Neural cell (in vitro differentiated cells): ENCODE measurements at regions not wholly inside any gene's neighbourhood (a gene's known extent, or its start where the extent isn't known, plus 50 kb on each side); places are given as distances from the start of the nearest gene placed in this dataset.

Experiments used
- H2AFZ ChIP-seq: fragments of 200-600, 300-800 bp; sonication (generic), shearing (Covaris generic); 2 replicates; pipeline ENCODE4 v1.6.0; 2014; ENCODE audit warnings: low read depth, mild to moderate bottlenecking, antibody characterized with exemption, low read length, moderate library complexity
- H3F3A ChIP-seq: fragments of 200-600 bp; shearing (Covaris generic); 2 replicates; pipeline ENCODE4 v1.6.1; 2016; ENCODE audit warnings: mild to moderate bottlenecking, moderate library complexity, mixed read lengths, antibody characterized with exemption, low read length; ENCODE audit not compliant: insufficient read depth, poor library complexity, severe bottlenecking
- H3K27ac ChIP-seq: fragments of 200-600, 300-800 bp; sonication (generic), shearing (Covaris generic); 2 replicates; pipeline ENCODE4 v1.5.1; 2014; ENCODE audit warnings: mild to moderate bottlenecking, low read length, moderate library complexity
- H3K27me3 ChIP-seq: fragments of 300-800, 200-600 bp; sonication (generic), shearing (Covaris generic); 2 replicates; pipeline ENCODE4 v1.6.0; 2014; ENCODE audit warnings: mild to moderate bottlenecking, low read depth, low read length, moderate library complexity; ENCODE audit not compliant: insufficient read depth
- H3K36me3 ChIP-seq: fragments of 300-800, 200-600 bp; sonication (generic), shearing (Covaris generic); 2 replicates; pipeline ENCODE4 v1.5.1; 2014; ENCODE audit warnings: mild to moderate bottlenecking, antibody characterized with exemption, low read length, moderate library complexity; ENCODE audit not compliant: insufficient read depth
- H3K4me2 ChIP-seq: fragments of 300-800, 200-600 bp; sonication (generic), shearing (Covaris generic); 2 replicates; pipeline ENCODE4 v1.6.0; 2014; ENCODE audit warnings: mild to moderate bottlenecking, low read length
- H3K4me3 ChIP-seq: fragments of 300-800, 200-600 bp; sonication (generic), shearing (Covaris generic); 2 replicates; pipeline ENCODE4 v1.5.1; 2014; ENCODE audit warnings: mild to moderate bottlenecking, low read length, moderate library complexity
- H3K79me2 ChIP-seq: fragments of 200-600 bp; shearing (Covaris generic); replicated peaks from 2 replicates; pipeline ENCODE4 v1.6.0; 2014; ENCODE audit warnings: mild to moderate bottlenecking, low read length, moderate library complexity; ENCODE audit not compliant: insufficient read depth
- H3K9ac ChIP-seq: fragments of 300-800, 200-600 bp; sonication (generic), shearing (Covaris generic); 2 replicates; pipeline ENCODE4 v1.6.1; 2016; ENCODE audit warnings: mild to moderate bottlenecking, low read length, mixed read lengths
- H3K9me2 ChIP-seq: fragments of 200-600 bp; shearing (Covaris generic); 2 replicates; pipeline ENCODE4 v1.6.1; 2016; ENCODE audit warnings: mild to moderate bottlenecking, low read length, mixed read lengths; ENCODE audit not compliant: insufficient read depth
- H3K9me3 ChIP-seq: fragments of 200-600, 300-800 bp; sonication (generic), shearing (Covaris generic); 2 replicates; pipeline ENCODE4 v1.6.1; 2016; ENCODE audit warnings: mild to moderate bottlenecking, mixed run types, low read length, moderate library complexity, mixed read lengths
- H4K20me1 ChIP-seq: fragments of 200-600 bp; shearing (Covaris generic); 2 replicates; pipeline ENCODE4 v1.6.1; 2016; ENCODE audit warnings: mild to moderate bottlenecking, mixed run types; ENCODE audit not compliant: insufficient read depth
- EP300 ChIP-seq: fragments of 450-650 bp; conservative IDR thresholded peaks from 2 replicates; pipeline ENCODE4 v1.6.1; 2014; ENCODE audit warnings: antibody characterized with exemption, mild to moderate bottlenecking, moderate library complexity; ENCODE audit not compliant: poor library complexity, severe bottlenecking
- EZH2 ChIP-seq: fragments of 200-600, 300-800 bp; shearing (Covaris generic), sonication (generic); IDR thresholded peaks from 2 replicates; pipeline ENCODE4 v1.6.1; 2014; ENCODE audit warnings: antibody characterized with exemption, low read length, borderline replicate concordance, mild to moderate bottlenecking; ENCODE audit not compliant: insufficient read depth, poor library complexity, severe bottlenecking
- MXI1 ChIP-seq: fragments of 450-650 bp; conservative IDR thresholded peaks from 2 replicates; pipeline ENCODE4 v1.6.1; 2014; ENCODE audit warnings: antibody characterized with exemption, mild to moderate bottlenecking; ENCODE audit not compliant: poor library complexity, severe bottlenecking
- POLR2AphosphoS5 ChIP-seq: IDR thresholded peaks from 2 replicates; pipeline ENCODE4 v1.6.1; 2012
- RAD21 ChIP-seq: fragments of 450-650 bp; conservative IDR thresholded peaks from 2 replicates; pipeline ENCODE4 v1.6.1; 2014; ENCODE audit warnings: antibody characterized with exemption, mild to moderate bottlenecking, moderate library complexity
- SMC3 ChIP-seq: fragments of 450-650 bp; conservative IDR thresholded peaks from 2 replicates; pipeline ENCODE4 v1.6.1; 2014; ENCODE audit warnings: antibody characterized with exemption, mild to moderate bottlenecking, moderate library complexity; ENCODE audit not compliant: poor library complexity
- TAF1 ChIP-seq: IDR thresholded peaks from 2 replicates; pipeline ENCODE4 v1.6.1; 2012; ENCODE audit warnings: low read depth
- TF ChIP-seq, protein P1 (sequence below): fragments of 450-650 bp; IDR thresholded peaks from 2 replicates; pipeline ENCODE4 v1.5.1; 2014; ENCODE audit warnings: antibody characterized with exemption, mild to moderate bottlenecking, moderate library complexity; ENCODE audit not compliant: poor library complexity, severe bottlenecking
- TF ChIP-seq, protein P2 (sequence below): IDR thresholded peaks from 2 replicates; pipeline ENCODE4 v1.6.1; 2012; ENCODE audit warnings: borderline replicate concordance

DNA sequence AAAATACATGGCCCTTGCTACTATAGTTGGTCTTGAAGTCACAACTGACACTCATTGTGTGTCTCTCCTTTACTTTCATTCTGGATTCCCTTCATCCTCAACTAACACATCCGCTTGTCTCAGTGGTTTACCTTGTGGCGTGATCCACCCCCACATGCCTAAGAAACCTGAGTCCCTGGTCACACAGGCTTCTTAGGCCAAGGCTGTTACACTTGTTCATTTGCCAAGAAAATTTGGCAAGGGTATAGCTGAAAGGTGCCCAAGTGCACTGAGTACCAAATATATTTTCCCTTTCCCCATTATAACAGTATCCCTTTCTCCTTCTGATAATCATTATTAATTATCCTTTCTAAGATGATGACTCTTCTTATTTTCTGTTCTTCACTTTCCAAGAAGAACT, 207.6 kb upstream of the STAC start:
- H3K79me2 ChIP-seq, result no peaks in the 10 kb centered on the region
- H3K9me3 ChIP-seq, result no peaks in the 10 kb centered on the region
- no peak for TF ChIP-seq EP300
- TF ChIP-seq, protein P1, sequence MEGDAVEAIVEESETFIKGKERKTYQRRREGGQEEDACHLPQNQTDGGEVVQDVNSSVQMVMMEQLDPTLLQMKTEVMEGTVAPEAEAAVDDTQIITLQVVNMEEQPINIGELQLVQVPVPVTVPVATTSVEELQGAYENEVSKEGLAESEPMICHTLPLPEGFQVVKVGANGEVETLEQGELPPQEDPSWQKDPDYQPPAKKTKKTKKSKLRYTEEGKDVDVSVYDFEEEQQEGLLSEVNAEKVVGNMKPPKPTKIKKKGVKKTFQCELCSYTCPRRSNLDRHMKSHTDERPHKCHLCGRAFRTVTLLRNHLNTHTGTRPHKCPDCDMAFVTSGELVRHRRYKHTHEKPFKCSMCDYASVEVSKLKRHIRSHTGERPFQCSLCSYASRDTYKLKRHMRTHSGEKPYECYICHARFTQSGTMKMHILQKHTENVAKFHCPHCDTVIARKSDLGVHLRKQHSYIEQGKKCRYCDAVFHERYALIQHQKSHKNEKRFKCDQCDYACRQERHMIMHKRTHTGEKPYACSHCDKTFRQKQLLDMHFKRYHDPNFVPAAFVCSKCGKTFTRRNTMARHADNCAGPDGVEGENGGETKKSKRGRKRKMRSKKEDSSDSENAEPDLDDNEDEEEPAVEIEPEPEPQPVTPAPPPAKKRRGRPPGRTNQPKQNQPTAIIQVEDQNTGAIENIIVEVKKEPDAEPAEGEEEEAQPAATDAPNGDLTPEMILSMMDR, result no peak
- TF ChIP-seq MXI1, result no peak
- TF ChIP-seq, protein P2, sequence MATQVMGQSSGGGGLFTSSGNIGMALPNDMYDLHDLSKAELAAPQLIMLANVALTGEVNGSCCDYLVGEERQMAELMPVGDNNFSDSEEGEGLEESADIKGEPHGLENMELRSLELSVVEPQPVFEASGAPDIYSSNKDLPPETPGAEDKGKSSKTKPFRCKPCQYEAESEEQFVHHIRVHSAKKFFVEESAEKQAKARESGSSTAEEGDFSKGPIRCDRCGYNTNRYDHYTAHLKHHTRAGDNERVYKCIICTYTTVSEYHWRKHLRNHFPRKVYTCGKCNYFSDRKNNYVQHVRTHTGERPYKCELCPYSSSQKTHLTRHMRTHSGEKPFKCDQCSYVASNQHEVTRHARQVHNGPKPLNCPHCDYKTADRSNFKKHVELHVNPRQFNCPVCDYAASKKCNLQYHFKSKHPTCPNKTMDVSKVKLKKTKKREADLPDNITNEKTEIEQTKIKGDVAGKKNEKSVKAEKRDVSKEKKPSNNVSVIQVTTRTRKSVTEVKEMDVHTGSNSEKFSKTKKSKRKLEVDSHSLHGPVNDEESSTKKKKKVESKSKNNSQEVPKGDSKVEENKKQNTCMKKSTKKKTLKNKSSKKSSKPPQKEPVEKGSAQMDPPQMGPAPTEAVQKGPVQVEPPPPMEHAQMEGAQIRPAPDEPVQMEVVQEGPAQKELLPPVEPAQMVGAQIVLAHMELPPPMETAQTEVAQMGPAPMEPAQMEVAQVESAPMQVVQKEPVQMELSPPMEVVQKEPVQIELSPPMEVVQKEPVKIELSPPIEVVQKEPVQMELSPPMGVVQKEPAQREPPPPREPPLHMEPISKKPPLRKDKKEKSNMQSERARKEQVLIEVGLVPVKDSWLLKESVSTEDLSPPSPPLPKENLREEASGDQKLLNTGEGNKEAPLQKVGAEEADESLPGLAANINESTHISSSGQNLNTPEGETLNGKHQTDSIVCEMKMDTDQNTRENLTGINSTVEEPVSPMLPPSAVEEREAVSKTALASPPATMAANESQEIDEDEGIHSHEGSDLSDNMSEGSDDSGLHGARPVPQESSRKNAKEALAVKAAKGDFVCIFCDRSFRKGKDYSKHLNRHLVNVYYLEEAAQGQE, result no peak
- no peak for TF ChIP-seq RAD21
- no peak for TF ChIP-seq TAF1
- H3K4me3 ChIP-seq, result no peak overlapping the region
- no peaks in the 10 kb centered on the region for H3K9me2 ChIP-seq
- H3F3A ChIP-seq, result no peaks in the 10 kb centered on the region
- no peak overlapping the region for H3K4me2 ChIP-seq
- H4K20me1 ChIP-seq, result no peaks in the 10 kb centered on the region
- no peak overlapping the region for H2AFZ ChIP-seq
- H3K27me3 ChIP-seq, result no peaks in the 10 kb centered on the region
- no peak overlapping the region for H3K27ac ChIP-seq
- no peak overlapping the region for H3K9ac ChIP-seq
- H3K36me3 ChIP-seq, result no peaks in the 10 kb centered on the region

- H3F3A ChIP-seq, result no peaks in the 10 kb centered on the region
- TF ChIP-seq, protein P2, result no peak
- TF ChIP-seq RAD21, result no peak
- TF ChIP-seq, protein P1, result no peak
- no peak for TF ChIP-seq POLR2AphosphoS5
- TF ChIP-seq EP300, result no peak
- no peak for TF ChIP-seq SMC3
- TF ChIP-seq TAF1, result no peak
- no peak for TF ChIP-seq EZH2
- TF ChIP-seq MXI1, result no peak
- no peaks in the 10 kb centered on the region for H4K20me1 ChIP-seq
- no peaks in the 10 kb centered on the region for H3K36me3 ChIP-seq
- H3K9me2 ChIP-seq, result no peaks in the 10 kb centered on the region
- H3K4me3 ChIP-seq, result no peak overlapping the region
- no peak overlapping the region for H3K4me2 ChIP-seq
- no peak overlapping the region for H2AFZ ChIP-seq
- H3K9me3 ChIP-seq, result no peaks in the 10 kb centered on the region
- H3K27ac ChIP-seq, result no peak overlapping the region
- no peaks in the 10 kb centered on the region for H3K79me2 ChIP-seq
- no peak overlapping the region for H3K9ac ChIP-seq
- no peaks in the 10 kb centered on the region for H3K27me3 ChIP-seq
Observed at GRCh38 chr3:36175113-36175812, 205.0 kb upstream of the STAC start.
